ENCODE measurements at regions not wholly inside any gene's neighbourhood (a gene's known extent, or its start where the extent isn't known, plus 50 kb on each side); places are given as distances from the start of the nearest gene placed in this dataset.

DNA sequence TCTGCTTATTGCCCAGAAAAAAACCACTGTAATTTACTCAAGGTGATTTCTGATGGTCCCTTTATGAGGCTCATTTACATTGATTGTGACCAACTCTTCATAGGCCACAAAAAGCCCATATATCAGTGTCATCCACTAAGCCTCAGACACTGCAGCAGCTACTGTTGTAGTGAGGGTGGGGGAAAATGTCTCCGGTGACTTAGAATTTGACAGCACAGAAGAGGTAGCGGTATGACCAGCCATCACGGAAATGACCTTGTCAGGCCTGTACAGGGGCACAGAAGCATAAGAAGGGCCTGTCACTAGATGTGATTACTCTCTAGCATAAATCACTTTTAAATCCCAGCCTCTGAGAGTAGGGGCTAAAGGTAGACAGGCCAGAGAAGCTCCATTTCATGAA is 190.3 kb downstream of the PAX3 start:
- no peak for DNase-seq (ENCODE audit: extremely low spot score in 2 of 2)
- intact Hi-C loops (cut with DNase I): no loop called here
- no peaks in the 10 kb centered on the region for H3K27me3 ChIP-seq
- H3K36me3 ChIP-seq: no peaks in the 10 kb centered on the region
- no peaks in the 10 kb centered on the region for H3K4me1 ChIP-seq
- TF ChIP-seq, protein P1, sequence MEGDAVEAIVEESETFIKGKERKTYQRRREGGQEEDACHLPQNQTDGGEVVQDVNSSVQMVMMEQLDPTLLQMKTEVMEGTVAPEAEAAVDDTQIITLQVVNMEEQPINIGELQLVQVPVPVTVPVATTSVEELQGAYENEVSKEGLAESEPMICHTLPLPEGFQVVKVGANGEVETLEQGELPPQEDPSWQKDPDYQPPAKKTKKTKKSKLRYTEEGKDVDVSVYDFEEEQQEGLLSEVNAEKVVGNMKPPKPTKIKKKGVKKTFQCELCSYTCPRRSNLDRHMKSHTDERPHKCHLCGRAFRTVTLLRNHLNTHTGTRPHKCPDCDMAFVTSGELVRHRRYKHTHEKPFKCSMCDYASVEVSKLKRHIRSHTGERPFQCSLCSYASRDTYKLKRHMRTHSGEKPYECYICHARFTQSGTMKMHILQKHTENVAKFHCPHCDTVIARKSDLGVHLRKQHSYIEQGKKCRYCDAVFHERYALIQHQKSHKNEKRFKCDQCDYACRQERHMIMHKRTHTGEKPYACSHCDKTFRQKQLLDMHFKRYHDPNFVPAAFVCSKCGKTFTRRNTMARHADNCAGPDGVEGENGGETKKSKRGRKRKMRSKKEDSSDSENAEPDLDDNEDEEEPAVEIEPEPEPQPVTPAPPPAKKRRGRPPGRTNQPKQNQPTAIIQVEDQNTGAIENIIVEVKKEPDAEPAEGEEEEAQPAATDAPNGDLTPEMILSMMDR (IDR thresholded peaks at IDR 0.05): no peak
- TF ChIP-seq POLR2AphosphoS5 (IDR thresholded peaks at IDR 0.05; ENCODE audit: insufficient read depth in 1 of 2, low read depth in 1 of 2) (no peak), POLR2A (IDR thresholded peaks at IDR 0.05) (no peak)
- no peaks in the 10 kb centered on the region for H3K9me3 ChIP-seq
- H3K27ac ChIP-seq: no peak overlapping the region
- no peak overlapping the region for H3K4me3 ChIP-seq

DNA sequence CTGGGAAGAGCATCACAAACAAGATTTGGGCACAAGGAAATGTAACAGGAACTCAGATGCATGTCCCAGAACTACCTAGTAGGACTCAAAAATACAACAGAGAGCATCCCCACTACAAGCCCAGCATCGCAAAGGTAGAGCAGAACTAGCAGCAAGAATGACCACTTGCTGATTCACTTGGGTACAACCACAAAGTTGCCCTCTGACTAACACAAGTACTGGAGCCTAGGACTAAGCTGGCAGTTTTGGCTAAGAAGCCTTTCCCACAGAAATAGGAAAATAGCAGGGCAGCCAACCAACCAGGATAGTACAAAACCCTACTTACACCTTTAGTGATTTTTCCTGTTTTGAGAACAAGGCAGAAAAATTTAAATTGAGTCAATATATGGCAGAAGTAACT is 193.8 kb downstream of the PAX3 start:
- no peak for DNase-seq (ENCODE audit: extremely low spot score in 2 of 2)
- H3K36me3 ChIP-seq: no peaks in the 10 kb centered on the region
- no peak overlapping the region for H3K27ac ChIP-seq
- no peaks in the 10 kb centered on the region for H3K9me3 ChIP-seq
- no peaks in the 10 kb centered on the region for H3K27me3 ChIP-seq
- intact Hi-C loops (cut with DNase I): no loop called here
- H3K4me1 ChIP-seq: no peaks in the 10 kb centered on the region
- TF ChIP-seq, protein P1 (IDR thresholded peaks at IDR 0.05): no peak
- TF ChIP-seq POLR2AphosphoS5 (IDR thresholded peaks at IDR 0.05; ENCODE audit: insufficient read depth in 1 of 2, low read depth in 1 of 2) (no peak), POLR2A (IDR thresholded peaks at IDR 0.05) (no peak)
- H3K4me3 ChIP-seq: no peak overlapping the region

DNA sequence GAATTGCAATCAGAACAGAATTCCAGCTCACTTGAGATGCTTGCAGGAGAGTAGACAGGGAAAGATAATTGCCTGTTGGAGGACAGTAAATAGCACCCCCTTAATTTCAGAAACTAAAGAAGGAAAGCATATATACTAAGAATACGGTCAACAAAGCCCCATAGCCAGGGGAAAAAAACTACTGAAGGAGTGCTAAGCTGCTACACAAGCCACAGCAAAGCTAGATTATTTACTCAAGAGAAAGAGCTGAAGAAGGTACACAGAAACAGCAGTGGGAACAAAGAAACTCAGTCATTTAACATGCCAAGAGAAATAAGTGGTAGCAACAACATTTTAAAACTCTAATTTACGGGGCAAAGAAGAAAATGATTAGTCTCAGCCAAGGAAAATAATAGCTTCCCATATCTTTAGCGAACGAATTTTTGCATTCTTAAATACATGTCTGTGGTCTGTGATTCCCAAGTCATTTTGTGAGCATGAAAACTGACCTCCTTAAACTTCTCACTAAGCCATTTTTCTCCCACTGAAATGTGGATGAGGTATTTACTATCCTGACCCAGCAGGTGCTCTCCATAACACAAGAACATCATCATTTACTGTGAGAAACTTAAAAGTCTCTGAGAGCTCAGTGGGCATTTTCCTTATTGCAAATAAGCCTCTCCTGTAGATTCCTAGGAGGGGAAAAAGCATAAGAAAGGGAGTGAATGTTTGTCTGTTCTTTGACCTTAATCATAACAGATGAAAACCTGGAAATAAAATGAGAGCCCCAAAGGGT is 196.0 kb downstream of the PAX3 start:
- H3K36me3 ChIP-seq: no peaks in the 10 kb centered on the region
- DNase-seq (ENCODE audit: extremely low spot score in 2 of 2): no peak
- no peaks in the 10 kb centered on the region for H3K27me3 ChIP-seq
- no peaks in the 10 kb centered on the region for H3K4me1 ChIP-seq
- H3K9me3 ChIP-seq: no peaks in the 10 kb centered on the region
- H3K27ac ChIP-seq: no peak overlapping the region
- no peak overlapping the region for H3K4me3 ChIP-seq
- TF ChIP-seq, protein P1 (IDR thresholded peaks at IDR 0.05): no peak
- TF ChIP-seq POLR2A (IDR thresholded peaks at IDR 0.05) (no peak), POLR2AphosphoS5 (IDR thresholded peaks at IDR 0.05; ENCODE audit: insufficient read depth in 1 of 2, low read depth in 1 of 2) (no peak)
- intact Hi-C loops (cut with DNase I): no loop called here

DNA sequence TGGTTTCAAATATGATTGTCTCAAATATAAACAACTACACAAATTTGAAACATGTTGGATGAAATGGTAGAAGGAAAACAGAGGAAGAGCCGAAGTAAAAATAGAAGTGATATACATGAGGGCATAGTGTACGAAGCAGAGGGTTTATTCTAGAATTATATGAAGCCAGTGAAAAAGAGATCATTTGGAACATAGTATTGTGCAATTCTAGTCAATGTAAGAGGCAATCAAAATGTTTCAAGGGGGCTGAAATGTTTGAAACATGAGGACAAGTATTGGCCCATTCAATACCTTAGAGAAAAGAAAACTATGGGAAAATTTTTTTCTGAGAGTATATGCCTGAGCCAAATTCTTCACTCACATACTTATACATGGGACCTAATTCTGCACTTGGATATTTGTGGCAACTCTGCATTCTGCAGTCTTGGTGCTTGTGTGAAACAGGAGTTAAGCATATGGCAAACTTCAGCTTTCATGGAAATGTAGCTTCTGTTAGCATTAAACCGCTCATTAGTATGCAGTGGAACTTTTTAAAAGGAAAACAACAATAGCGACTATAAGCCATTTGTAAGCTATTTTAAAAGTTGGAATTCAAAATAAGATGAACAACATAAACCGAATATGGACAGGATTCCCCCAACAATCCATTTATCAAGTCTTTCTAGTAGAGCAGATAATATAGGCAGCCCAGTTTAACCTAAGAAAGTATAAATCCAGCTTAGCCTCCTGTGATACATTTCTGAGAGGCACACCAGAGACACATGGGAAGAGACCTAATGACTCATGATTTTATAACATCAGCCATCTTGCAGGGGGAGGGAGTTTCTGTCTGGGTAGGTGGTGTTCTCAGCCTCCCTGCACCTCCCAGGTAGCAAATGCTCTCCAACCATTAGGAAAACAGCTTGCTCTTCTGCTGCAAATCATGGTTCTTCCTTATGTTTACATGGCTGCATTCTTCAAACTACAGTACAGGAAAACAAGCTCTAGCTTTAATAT is 197.8 kb downstream of the PAX3 start:
- no peaks in the 10 kb centered on the region for H3K27me3 ChIP-seq
- no peaks in the 10 kb centered on the region for H3K9me3 ChIP-seq
- DNase-seq (ENCODE audit: extremely low spot score in 2 of 2): no peak
- H3K36me3 ChIP-seq: no peaks in the 10 kb centered on the region
- TF ChIP-seq, protein P1 (IDR thresholded peaks at IDR 0.05): no peak
- TF ChIP-seq POLR2AphosphoS5 (IDR thresholded peaks at IDR 0.05; ENCODE audit: insufficient read depth in 1 of 2, low read depth in 1 of 2) (no peak), POLR2A (IDR thresholded peaks at IDR 0.05) (no peak)
- no peaks in the 10 kb centered on the region for H3K4me1 ChIP-seq
- H3K27ac ChIP-seq: no peak overlapping the region
- intact Hi-C loops (cut with DNase I): no loop called here
- H3K4me3 ChIP-seq: no peak overlapping the region

All from vagina (tissue), 2 donors.